NCI-H187 (cell line): ENCODE measurements at regions not wholly inside any gene's neighbourhood (a gene's known extent, or its start where the extent isn't known, plus 50 kb on each side); places are given as distances from the start of the nearest gene placed in this dataset.

Experiments
- DNase-seq, 2 experiments: peaks; one replicate each; lab custom pipeline; 2025; lab: John Stamatoyannopoulos, UW

DNA sequence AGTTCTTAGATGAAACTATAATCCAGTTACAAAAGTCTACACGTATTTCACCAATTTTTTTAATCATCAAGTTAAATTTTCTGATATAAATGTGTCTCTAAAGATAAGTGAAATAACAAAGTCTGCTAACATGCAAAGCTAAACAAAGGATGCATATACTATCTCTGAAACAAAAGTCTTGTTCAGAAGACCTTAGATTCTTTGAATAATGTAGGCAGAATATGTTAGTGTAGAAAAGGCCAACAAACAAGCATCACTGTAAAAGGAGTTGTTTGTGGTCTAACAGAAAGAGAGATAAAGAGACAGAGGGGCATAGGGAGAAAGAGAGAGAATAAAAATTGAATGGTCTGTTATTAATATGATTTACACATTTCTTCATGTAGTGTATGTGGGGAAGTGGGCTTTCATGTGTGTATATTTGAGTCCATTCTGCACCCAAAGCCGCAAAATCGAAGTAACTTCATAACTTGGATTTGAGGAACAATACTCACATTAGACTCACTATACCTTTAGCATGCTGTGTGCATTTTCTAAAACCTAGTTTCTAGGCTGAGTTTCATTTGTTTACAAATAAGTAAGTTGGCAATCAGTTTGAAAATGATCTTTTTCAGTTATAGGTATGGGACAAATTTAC is 734.8 kb upstream of the REG3G start:
- no peak for DNase-seq

DNA sequence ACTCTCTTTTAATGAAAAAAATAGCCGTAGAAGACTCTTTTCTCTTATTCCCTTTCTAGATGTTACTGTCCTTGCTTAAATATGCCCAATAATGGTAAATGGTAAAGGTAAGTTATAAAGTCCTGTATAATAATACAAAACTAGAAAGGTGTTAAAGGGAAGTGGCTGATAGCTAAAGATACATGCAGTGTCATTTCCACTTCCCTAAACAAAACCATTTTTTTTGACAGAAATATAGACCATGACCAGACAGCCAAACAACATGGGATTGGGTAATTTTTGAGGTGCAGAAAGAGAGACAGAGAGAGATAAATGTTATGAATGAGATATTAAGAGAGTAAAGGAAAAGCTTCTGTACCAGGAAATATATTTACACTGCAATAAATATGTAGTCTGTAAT is 731.7 kb upstream of the REG3G start:
- DNase-seq, result no peak

DNA sequence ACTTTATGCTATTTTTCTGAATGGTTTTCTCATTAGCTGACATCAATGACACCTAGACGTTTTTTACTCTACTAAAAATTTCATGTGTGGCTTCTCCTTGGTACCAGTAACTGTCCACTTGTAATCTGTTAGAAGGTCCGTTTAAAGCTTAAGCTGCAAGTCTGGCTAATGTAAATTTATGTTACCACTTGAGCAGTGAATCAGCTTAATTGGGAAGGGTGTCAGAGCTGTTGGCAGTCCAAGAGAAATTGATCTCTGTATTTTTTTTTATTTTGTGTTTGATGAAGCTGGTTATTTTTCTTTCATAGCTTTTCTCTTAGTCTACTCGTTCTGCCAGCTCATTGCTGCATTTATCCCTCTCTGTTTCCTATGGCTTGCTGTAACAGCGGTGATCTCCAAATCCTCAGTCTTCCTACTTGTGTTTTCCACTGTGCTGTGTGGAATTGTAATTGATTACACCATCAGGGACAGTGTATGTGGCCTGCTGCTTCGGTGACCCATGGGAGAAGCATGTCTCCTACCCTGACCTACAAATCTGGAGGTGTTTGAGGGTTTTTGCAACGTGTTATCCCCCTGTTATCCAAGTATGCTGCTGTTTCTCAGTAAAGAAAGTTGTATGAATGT is 724.2 kb upstream of the REG3G start:
- no peak for DNase-seq

DNA sequence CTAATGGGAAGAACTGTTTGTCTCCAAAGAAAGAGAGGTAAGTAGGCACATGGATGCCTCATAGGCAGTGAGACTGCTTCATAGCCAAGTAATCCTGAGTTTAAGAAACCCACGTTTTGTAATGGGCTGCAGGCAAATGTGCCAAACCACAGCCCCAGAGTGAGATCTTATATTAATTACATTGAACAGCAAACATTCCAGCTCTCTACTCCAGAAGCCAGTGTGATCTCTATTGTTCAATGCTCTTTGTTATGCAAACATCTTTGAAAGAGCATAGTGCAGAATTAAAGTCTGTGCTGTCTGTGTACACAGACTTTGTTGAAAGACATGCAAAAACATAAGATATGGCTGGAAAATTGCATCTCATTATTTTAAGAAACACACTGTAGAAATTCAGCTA is 720.8 kb upstream of the REG3G start:
- no peak for DNase-seq

DNA sequence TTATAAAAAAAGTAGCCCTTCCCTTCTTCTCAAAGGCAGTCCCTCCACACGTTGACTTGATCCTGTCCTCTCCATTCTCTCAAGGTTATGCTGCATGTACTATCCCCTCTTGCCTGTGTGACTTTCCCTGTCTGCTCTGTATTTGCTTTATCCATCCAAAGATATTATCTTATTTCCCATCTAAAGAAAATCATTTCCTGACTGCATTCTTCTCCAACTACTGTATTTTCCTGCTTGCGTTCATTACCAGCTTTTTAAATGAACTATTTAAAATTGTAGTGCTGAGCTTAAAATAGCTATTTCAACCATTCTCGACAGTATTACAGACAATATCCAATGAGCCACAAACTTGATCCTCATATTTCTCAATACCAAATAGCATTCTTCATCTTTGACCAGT is 716.0 kb upstream of the REG3G start:
- no peak for DNase-seq

DNA sequence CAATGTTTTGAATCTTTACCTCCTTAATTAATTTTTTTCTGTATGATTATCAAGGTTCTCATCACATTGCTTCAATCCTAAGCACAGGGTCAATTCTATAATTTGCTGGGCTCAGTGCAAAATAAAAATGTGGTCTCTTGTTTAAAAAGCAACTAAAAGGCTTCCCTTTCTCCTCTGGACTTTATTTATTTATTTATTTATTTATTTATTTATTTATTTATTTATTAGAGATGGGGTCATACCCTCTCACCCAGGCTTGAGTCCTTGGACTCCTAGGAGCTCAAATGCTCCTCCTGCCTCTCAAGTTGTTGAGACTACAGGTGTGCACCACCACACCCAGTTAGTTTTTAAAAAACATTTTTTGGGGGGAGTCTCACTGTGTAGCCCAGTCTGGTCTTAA is 710.1 kb upstream of the REG3G start:
- no peak for DNase-seq

DNA sequence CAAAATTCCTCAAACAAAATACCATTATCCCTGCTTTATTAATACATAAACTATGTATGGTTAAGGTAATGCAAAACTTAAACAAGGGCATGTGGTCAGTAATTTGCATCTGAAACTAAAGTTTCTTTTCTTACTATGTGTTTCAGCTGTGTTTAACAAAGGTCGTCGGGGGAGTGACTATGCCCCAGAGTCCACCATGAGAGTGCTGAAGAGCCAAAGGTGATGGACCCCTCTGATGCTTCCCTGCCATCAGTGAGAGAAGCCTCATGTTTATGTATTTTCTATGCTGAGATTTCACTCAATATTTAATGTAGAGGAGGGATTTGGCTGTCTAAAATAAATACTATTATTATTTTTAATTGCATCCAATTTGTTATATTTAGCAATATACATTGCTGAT is 707.2 kb upstream of the REG3G start:
- DNase-seq, result no peak

DNA sequence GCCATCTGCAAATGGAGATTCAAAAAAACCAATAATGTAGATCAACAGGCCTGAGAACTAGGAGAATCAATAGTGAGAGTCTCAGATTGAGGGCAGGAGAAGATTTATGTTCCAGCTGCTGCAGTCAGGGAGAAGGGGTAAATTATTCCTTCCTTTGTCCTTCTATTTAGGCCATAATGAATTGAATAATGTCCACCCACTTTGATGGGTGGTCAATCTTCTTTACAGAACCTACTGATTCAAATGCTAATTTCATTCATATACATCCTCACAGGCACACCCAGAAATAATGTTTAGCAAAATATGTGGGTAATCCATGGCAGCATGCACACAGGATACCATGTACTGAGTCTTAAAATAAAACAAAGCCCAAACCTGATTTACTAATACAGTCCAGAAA is 695.3 kb upstream of the REG3G start:
- DNase-seq, result no peak

DNA sequence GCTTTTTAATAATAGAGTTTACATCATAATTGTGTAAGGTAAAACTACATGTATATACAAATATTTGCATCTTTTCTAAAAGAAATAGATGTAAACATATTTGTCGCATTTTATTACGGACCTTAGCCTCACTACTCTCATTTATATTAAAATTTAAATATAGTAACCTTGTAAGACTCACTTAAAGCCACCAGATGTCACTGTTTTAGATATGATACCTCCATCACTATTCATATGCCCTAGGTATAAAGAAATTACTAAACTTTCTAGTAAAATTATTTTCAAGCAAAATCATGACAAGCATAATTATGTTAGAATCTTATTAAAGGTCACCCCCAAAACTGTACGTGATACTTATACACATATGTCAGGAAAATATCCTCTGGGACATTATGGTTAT is 674.3 kb upstream of the REG3G start:
- DNase-seq, result no peak

DNA sequence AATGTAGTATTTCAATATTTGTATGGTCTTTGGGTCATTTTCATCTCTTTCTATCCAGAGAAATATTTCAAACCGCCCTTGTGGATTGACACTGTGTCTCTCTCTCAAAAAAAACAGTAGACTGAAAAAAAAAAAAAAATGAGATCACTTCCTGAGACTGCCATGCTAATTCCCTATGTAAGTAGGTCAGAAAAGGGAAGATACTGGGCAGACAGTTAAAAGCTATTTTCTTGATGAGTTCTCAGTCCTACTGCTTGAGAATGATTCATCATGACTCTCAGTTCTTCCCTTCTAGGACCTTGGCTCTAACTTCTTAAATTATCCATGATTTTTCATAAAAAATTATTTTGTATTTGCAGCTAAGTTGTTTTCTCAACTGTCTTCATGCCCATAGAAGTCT is 672.3 kb upstream of the REG3G start:
- no peak for DNase-seq

DNA sequence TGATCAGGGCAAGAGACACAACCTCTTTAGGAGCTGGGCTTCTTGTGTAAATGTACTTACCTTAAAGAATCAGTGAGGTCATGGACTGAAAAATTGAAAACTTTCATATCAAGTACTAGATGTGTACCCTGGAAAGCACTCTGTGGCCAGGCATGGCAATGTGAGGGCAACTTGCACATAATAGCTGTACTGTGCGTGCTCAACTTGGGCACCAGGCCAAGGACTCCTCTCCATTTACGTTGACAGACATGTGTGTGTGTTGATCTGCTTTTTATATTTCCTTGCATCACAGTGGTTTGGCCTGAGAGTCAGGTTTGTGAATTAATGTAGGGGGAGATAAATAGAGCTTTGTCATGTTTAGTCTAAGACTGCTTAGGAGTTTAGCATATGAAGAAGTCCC is 669.5 kb upstream of the REG3G start:
- DNase-seq, result no peak

DNA sequence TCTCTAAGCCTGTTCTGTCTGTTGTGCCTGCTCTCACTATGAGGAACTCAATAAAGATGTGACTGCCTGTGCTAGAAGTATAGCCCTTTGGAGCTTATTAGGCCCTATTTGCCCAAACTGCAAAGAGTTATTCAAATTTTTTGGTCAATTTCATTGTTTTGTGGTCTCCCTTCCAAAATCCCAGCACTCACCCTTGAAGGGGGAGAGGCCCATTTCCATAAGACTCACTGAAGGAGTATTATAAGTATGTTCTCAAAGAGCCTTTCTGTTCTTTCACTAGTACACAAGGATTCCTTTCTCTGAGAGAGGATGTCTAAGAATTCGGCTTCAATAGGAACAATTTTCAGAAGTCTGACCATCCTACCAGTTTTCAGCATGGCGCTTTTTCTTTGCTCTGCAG is 641.9 kb upstream of the REG3G start:
- DNase-seq, result no peak

DNA sequence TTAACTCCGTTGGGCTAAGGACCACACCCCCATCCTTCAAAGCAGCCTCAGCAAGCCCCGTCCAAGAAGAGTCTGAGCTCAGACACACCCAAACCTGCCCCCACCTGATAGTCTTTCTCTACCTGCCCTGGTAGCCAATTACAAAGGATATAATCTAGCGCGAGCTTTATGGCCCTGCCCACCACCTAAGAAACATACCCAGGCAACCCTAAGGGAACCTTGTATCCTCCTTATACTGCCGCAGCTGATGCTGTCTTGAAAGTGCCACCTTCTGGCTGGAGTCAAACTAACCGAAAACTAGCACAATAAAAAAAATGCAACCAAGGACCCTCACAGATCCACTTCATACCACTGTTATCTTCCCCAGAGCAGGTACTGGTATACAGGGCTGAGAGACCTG is 628.3 kb upstream of the REG3G start:
- no peak for DNase-seq

DNA sequence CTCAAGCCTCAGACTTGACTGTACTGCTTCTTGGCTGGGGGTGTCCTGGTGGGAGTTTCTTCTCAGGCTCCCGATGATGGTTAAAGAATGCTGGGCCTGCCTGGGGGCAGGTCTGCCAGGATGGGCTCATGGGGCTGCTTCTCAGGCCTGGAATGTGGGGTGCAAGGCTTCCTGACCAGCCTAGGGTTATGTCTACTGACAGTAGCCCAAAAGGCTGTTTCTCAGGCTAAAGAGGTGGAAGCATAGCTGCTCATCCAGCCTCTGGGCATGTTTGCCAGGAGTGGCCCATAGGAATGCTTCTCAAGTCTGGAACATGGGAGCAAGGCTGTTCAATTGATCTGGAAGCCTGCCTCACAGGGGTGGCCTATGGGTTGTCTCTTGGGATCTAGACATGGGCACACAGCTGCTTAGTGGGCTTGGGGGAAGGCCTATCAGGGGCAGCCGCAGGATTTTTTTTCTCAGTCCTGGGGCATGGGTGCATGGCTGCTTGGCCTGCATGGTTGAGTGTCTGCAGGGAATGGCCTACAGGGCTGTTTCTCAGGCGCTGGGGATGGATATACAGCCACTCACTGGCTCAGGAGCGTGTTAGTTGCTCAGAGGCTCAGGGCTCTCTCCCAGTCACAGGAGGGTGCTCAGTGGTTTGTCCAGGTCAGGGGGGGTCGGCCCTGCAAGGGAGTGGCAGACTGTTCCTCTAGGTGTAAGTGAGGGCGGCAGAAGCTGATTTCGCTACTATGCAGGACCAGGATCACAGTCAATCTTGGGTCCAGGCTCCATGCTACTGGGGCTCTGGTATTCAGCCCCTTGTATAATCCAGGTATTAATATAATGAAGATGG is 617.3 kb upstream of the REG3G start:
- DNase-seq, result no peak

DNA sequence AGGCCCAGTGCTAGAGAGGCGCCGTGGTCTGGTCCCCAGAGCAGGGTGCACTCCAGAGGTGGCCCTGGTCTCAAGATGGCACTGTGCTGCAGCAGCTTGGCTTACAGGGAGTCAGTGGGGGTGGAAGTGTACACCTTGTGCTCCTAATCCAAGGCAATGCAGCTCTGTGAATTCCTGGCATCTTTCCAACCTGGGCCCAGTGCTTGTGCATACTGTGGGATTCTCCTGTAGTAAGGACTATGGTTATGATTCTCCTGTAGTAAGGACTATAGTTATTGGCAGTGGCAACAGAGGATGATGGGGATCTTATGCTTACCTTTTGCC is 616.7 kb upstream of the REG3G start:
- DNase-seq, result no peak

DNA sequence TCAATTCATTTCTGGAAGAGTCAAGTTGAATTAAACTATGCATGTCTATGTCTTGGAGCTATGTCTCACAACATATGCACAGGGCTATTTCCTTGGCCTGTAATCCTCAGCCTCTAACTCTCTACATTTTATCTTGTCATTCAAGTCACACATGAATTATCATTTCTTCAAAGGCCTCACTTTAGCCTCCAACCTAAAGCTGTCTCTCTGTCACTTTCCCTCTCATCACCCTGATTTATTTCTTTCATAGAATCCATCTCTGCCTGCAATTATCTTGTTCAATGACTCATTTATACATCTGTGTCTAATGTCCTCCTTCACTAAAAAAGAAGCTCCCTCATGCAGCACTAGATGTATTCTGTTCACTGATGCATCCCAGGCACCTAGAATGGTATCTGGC is 614.2 kb upstream of the REG3G start:
- no peak for DNase-seq

DNA sequence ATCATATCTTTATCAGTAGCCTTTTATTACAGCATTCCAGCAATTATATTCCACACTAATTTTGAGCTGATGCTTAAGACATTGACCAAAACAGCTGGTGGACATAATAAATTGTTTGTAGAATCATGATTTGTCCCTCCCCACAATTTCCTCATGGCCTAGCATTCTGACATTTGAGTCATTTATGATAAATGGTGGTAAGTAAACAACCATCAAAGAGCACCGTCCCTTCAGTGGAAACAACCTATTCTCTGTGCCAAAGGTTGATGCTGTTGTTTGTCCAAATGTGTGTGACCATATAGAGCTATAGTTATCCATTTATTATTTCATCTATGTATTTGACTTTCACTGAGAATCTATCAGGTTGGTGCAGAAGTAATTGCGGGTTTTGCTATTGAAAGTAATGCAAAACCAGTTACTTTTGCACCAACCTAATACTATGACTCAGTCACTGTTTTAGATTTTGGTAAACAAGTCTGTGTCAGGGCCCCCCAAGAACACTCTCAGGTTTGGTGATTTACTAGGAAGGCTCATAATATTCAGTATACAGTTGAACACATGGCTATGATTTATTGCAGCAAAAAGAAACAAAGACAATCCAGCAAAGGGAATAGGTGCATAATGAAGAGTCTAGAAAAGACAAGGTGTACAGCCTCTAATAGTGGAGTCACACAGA is 608.7 kb upstream of the REG3G start:
- no peak for DNase-seq

DNA sequence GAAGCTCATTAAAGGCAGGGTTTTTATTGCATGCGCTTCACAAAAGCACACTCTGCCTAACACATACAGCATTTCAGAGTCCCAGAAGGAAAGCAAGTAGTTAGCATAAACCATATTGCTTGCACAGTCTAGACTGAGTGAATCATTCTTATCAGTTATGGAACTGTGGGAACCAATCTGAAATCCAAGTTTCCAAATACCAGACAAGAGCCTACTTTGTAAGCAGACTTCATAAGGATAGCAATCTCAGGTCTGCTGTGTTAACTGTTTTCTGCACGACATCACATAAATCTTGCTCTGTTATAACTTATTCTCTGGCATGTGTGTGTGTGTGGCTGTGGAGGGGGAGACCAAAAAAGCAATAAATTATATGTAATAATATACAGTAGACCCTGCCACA is 608.1 kb upstream of the REG3G start:
- DNase-seq, result no peak

DNA sequence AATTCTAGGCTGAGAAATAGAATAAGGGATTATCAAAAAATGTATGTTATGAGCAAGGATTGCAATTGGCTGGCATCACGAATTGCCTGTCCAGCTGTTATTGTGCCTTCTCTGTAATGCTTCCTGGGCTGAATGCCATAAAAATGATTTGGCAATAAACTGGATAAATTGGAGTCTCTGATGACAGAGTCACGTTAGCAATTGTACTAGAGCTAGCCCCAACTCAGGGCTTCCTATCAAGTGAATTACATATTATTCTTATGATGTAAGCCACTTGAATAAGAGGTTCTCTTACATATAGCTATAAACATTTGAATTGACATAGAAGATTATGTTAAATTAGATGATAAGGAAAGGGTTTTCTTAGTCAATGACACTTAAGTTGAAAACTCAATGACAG is 607.5 kb upstream of the REG3G start:
- no peak for DNase-seq

DNA sequence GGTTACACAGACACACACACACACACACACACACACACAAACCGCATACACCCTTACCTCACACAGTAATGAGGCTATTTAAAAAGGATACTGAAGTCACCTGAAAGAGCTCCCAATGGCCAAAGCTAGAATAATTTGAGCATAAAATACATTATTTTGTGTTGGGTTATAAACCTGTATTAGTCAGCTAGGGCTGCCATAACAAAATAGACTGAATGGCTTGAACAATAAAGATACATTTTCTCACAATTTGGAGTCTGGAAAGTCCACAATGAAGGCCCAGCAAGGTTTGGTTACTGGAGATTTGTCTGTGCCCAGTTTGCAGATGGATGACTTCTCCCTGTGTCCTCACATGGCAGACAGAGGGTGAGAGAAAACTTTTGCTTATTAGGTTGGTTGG is 605.4 kb upstream of the REG3G start:
- no peak for DNase-seq

DNA sequence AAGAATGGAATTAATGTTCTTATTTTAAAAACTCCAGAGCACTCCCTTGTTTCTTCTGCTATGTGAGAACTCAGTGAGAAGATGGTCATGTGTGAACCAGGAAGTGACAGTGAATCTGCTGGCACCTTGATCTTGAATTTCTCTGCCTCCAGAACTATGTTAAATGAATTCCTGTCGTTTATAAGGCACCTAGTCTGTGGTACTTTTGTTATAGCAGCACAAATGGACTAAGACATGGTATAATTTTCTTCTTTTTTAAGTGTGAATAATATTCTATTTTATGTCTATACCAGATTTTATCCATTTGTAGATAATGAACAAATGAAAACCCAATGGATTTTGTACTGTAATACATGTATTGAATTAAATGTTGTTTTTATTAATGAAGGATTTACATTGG is 601.9 kb upstream of the REG3G start:
- no peak for DNase-seq

DNA sequence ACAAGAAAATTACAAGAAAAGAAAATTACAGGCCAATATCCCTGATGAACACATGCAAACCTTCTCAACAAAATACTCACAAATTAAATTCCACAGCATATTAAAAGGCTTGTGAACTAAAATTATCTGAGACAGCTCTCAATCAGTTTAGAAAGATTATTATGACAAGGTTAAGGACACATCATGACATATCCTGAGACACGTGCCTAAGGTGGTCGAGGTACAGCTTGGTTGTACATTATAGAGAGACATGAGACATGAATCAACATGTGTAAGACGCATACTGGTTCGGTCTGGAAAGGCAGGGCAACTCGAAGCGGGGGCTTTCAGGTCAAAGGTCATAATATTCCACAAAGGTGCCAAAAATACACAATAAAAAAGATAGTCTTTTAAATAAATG is 598.3 kb upstream of the REG3G start:
- DNase-seq, result no peak

DNA sequence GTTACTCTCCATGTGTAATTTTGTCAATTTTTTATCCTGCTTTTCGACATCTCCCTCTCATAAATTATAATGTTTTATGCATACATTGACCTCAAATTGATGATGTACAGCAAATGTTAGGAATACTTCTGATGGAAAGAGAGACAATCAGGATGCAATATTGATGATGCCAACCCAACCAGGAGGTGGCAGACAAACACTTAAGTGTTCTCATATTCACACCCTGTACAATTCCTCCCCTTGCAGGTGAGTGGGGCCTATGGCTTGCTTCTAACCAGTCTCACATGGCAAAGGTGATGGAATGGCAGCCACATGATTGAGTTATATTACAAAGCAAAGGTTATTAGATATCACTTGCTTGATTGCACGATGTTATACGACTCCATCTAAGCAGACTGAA is 594.3 kb upstream of the REG3G start:
- no peak for DNase-seq
